ENCODE measurements at regions not wholly inside any gene's neighbourhood (a gene's known extent, or its start where the extent isn't known, plus 50 kb on each side); places are given as distances from the start of the nearest gene placed in this dataset.

- no peaks in the 10 kb centered on the region for H3K9me1 ChIP-seq (replicated peaks; ENCODE audit: control insufficient read depth, extremely low read depth, insufficient read depth, low read length)
- no peaks in the 10 kb centered on the region for H3K79me2 ChIP-seq (ENCODE audit: control insufficient read depth, insufficient read depth, low read length)
- POLR2A ChIA-PET = no interaction called here
- dilution Hi-C loops (cut with MboI; ENCODE audit: extremely low pct_ligation_motif_present, low sequenced_read_pairs) = no loop called here
- no peaks in the 10 kb centered on the region for H3K27me3 ChIP-seq (ENCODE audit: control insufficient read depth in 2 of 2, insufficient read depth in 2 of 2, low read length in 2 of 2)
- no peak overlapping the region for H2AFZ ChIP-seq (ENCODE audit: low read depth, low read length)
- CTCF ChIA-PET = interaction anchor here (0.6 kb wide), 1 partner anchor 456 kb away, joined by 3 read pairs; no protein-coding TSS in a partner anchor
- H3K27ac ChIP-seq (ENCODE audit: insufficient read depth, low read depth, low read length) = no peak overlapping the region
- intact Hi-C loops (cut with micrococcal nuclease) = no loop called here
- peaks cover 2% of the 10 kb centered on the region for H3K9me3 ChIP-seq (replicated peaks; ENCODE audit: control insufficient read depth, insufficient read depth, low read length)
- no peaks in the 10 kb centered on the region for H3K4me1 ChIP-seq (ENCODE audit: control insufficient read depth, extremely low read depth, insufficient read depth, low read length)
- no peak overlapping the region for H3K4me3 ChIP-seq (replicated peaks in 1 of 3; ENCODE audit: insufficient read depth in 1 of 3, low read depth in 1 of 3, low read length in 3 of 3)
- TF ChIP-seq FOS (IDR thresholded peaks at IDR 0.05; ENCODE audit: borderline replicate concordance, insufficient read depth, low read length) (no peak), CTCF (IDR thresholded peaks at IDR 0.05; ENCODE audit: extremely low read depth in 1 of 2, insufficient read depth in 1 of 2, low read depth in 1 of 2, low read length in 2 of 2) (no peak), EZH2 (IDR thresholded peaks at IDR 0.05; ENCODE audit: borderline replicate concordance, low read depth, low read length, severe bottlenecking) (no peak), MYC (IDR thresholded peaks at IDR 0.05; ENCODE audit: low read depth, low read length) (no peak), GATA2 (IDR thresholded peaks at IDR 0.05; ENCODE audit: insufficient read depth, insufficient read length, low read depth, low read length) (no peak), MAX (IDR thresholded peaks at IDR 0.05; ENCODE audit: insufficient read depth, insufficient read length) (no peak), POLR2AphosphoS5 (IDR thresholded peaks at IDR 0.05; ENCODE audit: insufficient read depth, low read depth, low read length) (no peak), POLR2A (IDR thresholded peaks at IDR 0.05; ENCODE audit: low read depth, low read length) (no peak), JUN (IDR thresholded peaks at IDR 0.05; ENCODE audit: borderline replicate concordance, insufficient read depth, insufficient read length, low read depth) (no peak)
- H3K36me3 ChIP-seq (ENCODE audit: control insufficient read depth in 2 of 2, extremely low read depth in 1 of 2, insufficient read depth in 2 of 2, low read length in 2 of 2) = no peaks in the 10 kb centered on the region
- no peak overlapping the region for H3K9ac ChIP-seq (replicated peaks; ENCODE audit: extremely low read depth, insufficient read depth, low read length)
- FAIRE-seq (no peak), DNase-seq (ENCODE audit: low read depth, low spot score) (no peak)
- H3K4me2 ChIP-seq (ENCODE audit: insufficient read depth, low read length) = no peak overlapping the region
- BruUV-seq (replicated peaks) = no TSS peak
- no peaks in the 10 kb centered on the region for H4K20me1 ChIP-seq (replicated peaks; ENCODE audit: control insufficient read depth, extremely low read depth, insufficient read depth, low read length)
These were observed 667.3 kb upstream of the CDH9 start for GRCh38 chr5:27705661-27706060.

Data from endothelial cell of umbilical vein (primary cell).